CD4-positive, alpha-beta T cell (primary cell): ENCODE measurements at regions not wholly inside any gene's neighbourhood (a gene's known extent, or its start where the extent isn't known, plus 50 kb on each side); places are given as distances from the start of the nearest gene placed in this dataset.
"Not testable (repeated sequence)": the region's sequence is repeated elsewhere in the genome, so short reads cannot be mapped to it uniquely, and the experiment has no call there.

Source experiments
- ATAC-seq: fragments of 200-7000 bp; cut with Tn5 transposase; one replicate; pipeline ENCODE4 v1.10.0; 2022; ENCODE audit warnings: mild to moderate bottlenecking; ENCODE audit not compliant: poor library complexity
- CTCF ChIA-PET: fragments of 350-600 bp; sonication (Branson Sonifier 250); formaldehyde crosslinking; loops from one replicate; lab custom pipeline; 2021; ENCODE audit warnings: antibody characterized with exemption, inconsistent platforms; lab: Charles Lee
- POLR2A ChIA-PET: fragments of 350-600 bp; sonication (Branson Sonifier 250); formaldehyde crosslinking; loops from one replicate; lab custom pipeline; 2021; ENCODE audit warnings: antibody characterized with exemption, inconsistent platforms; lab: Charles Lee
- DNase-seq, 14 experiments: peaks; one replicate each; pipeline ENCODE4 v3.0.0-alpha.2; 2013 to 2020; ENCODE audit warnings: mixed read lengths in 2 of 14
- H3K27ac ChIP-seq, 2 donors: one replicate each; pipeline versions ENCODE4 v1.5.1 to v1.7.0; 2013; ENCODE audit warnings: low read length in 2 of 2, low read depth in 1 of 2, mild to moderate bottlenecking in 1 of 2
- H3K27me3 ChIP-seq, 2 experiments: 1 replicate in 1 of 2; 2 replicates in 1 of 2; pipeline versions ENCODE4 v1.6.1 to v1.7.0; 2013; ENCODE audit warnings: low read length in 2 of 2, control low read depth in 1 of 2, mild to moderate bottlenecking in 1 of 2, moderate library complexity in 1 of 2; ENCODE audit not compliant: insufficient read depth in 2 of 2, control insufficient read depth in 1 of 2
- H3K36me3 ChIP-seq: one replicate; pipeline ENCODE4 v1.6.1; 2013; ENCODE audit warnings: low read length, control low read depth; ENCODE audit not compliant: insufficient read depth
- H3K4me1 ChIP-seq: one replicate; pipeline ENCODE4 v1.6.1; 2013; ENCODE audit warnings: low read length, control low read depth; ENCODE audit not compliant: insufficient read depth
- H3K4me3 ChIP-seq: one replicate; pipeline ENCODE4 v1.5.1; 2013; ENCODE audit warnings: mild to moderate bottlenecking, low read length, moderate library complexity
- H3K9me3 ChIP-seq, 2 experiments: 1 replicate in 1 of 2; 2 replicates in 1 of 2; pipeline versions ENCODE4 v1.6.1 to v1.7.0; 2013; ENCODE audit warnings: low read length in 2 of 2, mild to moderate bottlenecking in 2 of 2, control low read depth in 1 of 2, moderate library complexity in 1 of 2; ENCODE audit not compliant: control insufficient read depth in 1 of 2, insufficient read depth in 1 of 2
- H3K27ac Mint-ChIP-seq: one replicate; pipeline ENCODE4 v1.8.0; 2020; ENCODE audit warnings: mixed read lengths
- H3K27me3 Mint-ChIP-seq: one replicate; pipeline ENCODE4 v1.8.0; 2021; ENCODE audit warnings: mixed read lengths
- H3K36me3 Mint-ChIP-seq: one replicate; pipeline ENCODE4 v1.8.0; 2021; ENCODE audit warnings: low read depth, mixed read lengths
- H3K4me1 Mint-ChIP-seq: one replicate; pipeline ENCODE4 v1.8.0; 2021; ENCODE audit warnings: low read depth, mixed read lengths
- H3K4me3 Mint-ChIP-seq: one replicate; pipeline ENCODE4 v1.8.0; 2020; ENCODE audit warnings: mild to moderate bottlenecking, mixed read lengths
- H3K9me3 Mint-ChIP-seq: one replicate; pipeline ENCODE4 v1.8.0; 2020; ENCODE audit warnings: mixed read lengths
- intact Hi-C, 2 experiments: fragments of 100-400 bp; cut with DNase I in 1 of 2; cut with micrococcal nuclease in 1 of 2; formaldehyde crosslinking; loops; one replicate each; pipeline versions ENCODE4 v1.15.1 to v1.9.0; 2023 to 2025; cut with DNase I, micrococcal nuclease
- TF ChIP-seq, protein P1 (sequence below): fragments of 200-600 bp; IDR thresholded peaks from one replicate; pipeline ENCODE4 v1.8.0; 2022; ENCODE audit warnings: antibody characterized with exemption, mild to moderate bottlenecking

DNA sequence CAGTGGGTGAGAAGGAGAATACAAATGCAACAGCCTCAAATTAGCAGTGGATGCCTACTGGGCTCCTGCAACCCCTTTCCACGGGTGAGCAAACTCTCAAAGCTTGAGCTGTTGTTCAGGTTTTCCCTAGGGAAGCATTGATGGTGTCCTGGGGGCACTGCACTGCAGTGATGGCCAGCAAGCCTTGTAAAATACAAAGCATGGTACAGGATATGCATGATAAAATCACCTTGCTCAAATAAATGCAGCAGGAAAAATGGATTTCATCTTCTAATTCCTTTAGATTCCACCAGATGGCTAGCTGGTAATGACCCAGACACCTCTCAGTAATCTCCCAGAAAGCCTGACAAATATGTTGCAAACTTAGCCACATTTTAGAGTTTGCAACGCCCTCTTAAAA is 698.2 kb downstream of the TRIB2 start:
- Mint-ChIP-seq H3K9me3 (peaks cover 4% of the 10 kb centered on the region), H3K4me3 (no peak overlapping the region), H3K36me3 (no peaks in the 10 kb centered on the region), H3K27me3 (no peaks in the 10 kb centered on the region), H3K4me1 (no peaks in the 10 kb centered on the region), H3K27ac (no peak overlapping the region)
- Histone ChIP-seq H3K27ac (no peak overlapping the region), H3K27me3 (no peaks in the 10 kb centered on the region), H3K4me3 (no peak overlapping the region), H3K9me3 (peaks cover 0 to 4% of the 10 kb centered on the region in 2 experiments), H3K36me3 (no peaks in the 10 kb centered on the region), H3K4me1 (no peaks in the 10 kb centered on the region)
- intact Hi-C loops = no loop called here
- ChIA-PET POLR2A (no interaction called here), CTCF (no interaction called here)
- no peak for DNase-seq
- TF ChIP-seq, protein P1, sequence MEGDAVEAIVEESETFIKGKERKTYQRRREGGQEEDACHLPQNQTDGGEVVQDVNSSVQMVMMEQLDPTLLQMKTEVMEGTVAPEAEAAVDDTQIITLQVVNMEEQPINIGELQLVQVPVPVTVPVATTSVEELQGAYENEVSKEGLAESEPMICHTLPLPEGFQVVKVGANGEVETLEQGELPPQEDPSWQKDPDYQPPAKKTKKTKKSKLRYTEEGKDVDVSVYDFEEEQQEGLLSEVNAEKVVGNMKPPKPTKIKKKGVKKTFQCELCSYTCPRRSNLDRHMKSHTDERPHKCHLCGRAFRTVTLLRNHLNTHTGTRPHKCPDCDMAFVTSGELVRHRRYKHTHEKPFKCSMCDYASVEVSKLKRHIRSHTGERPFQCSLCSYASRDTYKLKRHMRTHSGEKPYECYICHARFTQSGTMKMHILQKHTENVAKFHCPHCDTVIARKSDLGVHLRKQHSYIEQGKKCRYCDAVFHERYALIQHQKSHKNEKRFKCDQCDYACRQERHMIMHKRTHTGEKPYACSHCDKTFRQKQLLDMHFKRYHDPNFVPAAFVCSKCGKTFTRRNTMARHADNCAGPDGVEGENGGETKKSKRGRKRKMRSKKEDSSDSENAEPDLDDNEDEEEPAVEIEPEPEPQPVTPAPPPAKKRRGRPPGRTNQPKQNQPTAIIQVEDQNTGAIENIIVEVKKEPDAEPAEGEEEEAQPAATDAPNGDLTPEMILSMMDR = no peak
- no peak for ATAC-seq

DNA sequence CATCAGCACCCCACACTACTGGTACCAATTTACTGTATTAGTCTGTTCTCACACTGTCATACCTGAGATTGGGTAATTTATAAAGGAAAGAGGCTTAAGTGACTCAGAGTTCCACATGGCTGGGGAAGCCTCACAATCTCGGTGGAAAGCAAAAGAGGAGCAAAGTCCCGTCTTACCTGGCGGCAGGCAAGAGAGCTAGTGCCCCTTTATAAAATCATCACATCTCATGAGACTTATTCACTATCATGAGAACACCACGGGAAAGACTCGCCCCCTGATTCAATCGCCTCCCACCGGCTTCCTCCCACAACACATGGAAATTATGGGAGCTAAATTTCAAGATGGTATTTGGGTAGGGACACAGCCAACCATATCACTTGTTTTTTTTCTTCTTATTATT is 717.2 kb downstream of the TRIB2 start:
- TF ChIP-seq, protein P1 = no peak

DNA sequence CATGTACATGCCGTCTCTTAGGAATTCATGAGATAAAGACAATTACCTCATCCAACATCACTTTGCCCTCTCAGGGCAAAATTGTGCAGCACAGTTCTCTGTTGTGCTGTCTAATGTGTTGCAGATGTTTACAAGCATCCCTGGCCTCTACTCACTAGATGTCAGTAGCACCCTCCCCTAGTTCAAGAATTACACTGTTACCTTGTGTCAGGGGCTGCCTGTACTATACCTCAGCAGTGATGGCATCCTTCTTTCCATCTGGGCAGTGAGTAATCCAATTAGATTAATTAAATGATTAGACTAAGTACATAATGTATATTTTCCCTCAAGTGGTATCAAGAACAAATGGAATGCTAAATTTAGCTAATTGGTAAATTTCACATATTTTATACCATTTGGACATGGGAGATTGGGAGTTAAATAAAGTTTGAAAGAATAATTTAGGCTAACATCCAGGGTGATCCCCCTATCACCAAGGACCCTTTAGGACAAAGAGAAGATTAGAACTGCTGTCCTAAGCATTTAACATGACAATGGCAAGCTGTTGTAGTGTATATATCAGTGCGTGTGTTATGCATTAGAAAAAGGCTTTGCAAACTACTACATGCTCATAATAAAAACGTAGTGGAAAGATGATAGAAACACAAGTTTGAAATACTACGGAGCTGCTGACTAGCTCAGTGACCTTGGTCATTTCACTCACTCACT is 727.0 kb downstream of the TRIB2 start:
- H3K4me3 Mint-ChIP-seq, H3K4me1 ChIP-seq, ATAC-seq, H3K4me1 Mint-ChIP-seq, H3K27ac Mint-ChIP-seq, DNase-seq, H3K36me3 ChIP-seq, H3K27ac ChIP-seq, POLR2A ChIA-PET, intact Hi-C loops, H3K27me3 ChIP-seq, H3K9me3 Mint-ChIP-seq, H3K36me3 Mint-ChIP-seq, H3K9me3 ChIP-seq, H3K4me3 ChIP-seq, CTCF ChIA-PET, H3K27me3 Mint-ChIP-seq: not testable (repeated sequence)

More for the DNA sequence above, 717.2 kb downstream of the TRIB2 start:
- no peaks in the 10 kb centered on the region for H3K4me1 ChIP-seq
- no peaks in the 10 kb centered on the region for H3K27me3 Mint-ChIP-seq
- CTCF ChIA-PET = no interaction called here
- H3K4me3 ChIP-seq = no peak overlapping the region
- H3K4me1 Mint-ChIP-seq = no peaks in the 10 kb centered on the region
- H3K9me3 ChIP-seq = no peaks in the 10 kb centered on the region
- no peaks in the 10 kb centered on the region for H3K36me3 ChIP-seq
- no peak overlapping the region for H3K4me3 Mint-ChIP-seq
- no peaks in the 10 kb centered on the region for H3K36me3 Mint-ChIP-seq
- no peaks in the 10 kb centered on the region for H3K27me3 ChIP-seq
- H3K27ac Mint-ChIP-seq = no peak overlapping the region
- intact Hi-C loops = no loop called here
- POLR2A ChIA-PET = no interaction called here
- ATAC-seq = no peak
- H3K9me3 Mint-ChIP-seq = peaks cover 10% of the 10 kb centered on the region
- no peak for DNase-seq
- H3K27ac ChIP-seq = no peak overlapping the region

DNA sequence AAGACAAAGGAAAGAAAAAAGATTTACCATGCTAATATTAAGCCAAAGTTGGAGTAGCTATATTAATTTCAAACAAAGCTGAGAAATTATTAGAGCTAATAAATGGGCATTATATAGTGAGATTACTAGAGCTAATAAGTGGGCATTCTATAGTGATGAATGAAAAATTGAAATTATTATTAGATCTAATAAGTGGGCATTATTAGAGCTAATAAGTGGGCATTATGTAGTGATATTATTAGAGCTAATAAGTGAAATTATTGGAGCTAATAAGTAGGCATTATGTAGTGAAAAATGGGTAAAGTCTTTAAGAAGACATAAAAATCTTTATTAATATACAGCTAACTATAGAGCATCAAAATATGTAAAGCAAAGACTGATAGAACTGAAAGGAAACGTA is 745.7 kb downstream of the TRIB2 start:
- intact Hi-C loops = no loop called here
- POLR2A ChIA-PET = no interaction called here
- Histone ChIP-seq H3K27ac (no peak overlapping the region), H3K4me1 (no peaks in the 10 kb centered on the region), H3K27me3 (no peaks in the 10 kb centered on the region), H3K4me3 (no peak overlapping the region), H3K36me3 (no peaks in the 10 kb centered on the region), H3K9me3 (peaks cover 0 to 5% of the 10 kb centered on the region in 2 experiments)
- Mint-ChIP-seq H3K27me3 (no peaks in the 10 kb centered on the region), H3K4me1 (no peaks in the 10 kb centered on the region), H3K36me3 (no peaks in the 10 kb centered on the region), H3K27ac (no peak overlapping the region), H3K4me3 (no peak overlapping the region), H3K9me3 (peaks cover 3% of the 10 kb centered on the region)
- no peak for ATAC-seq
- CTCF ChIA-PET = no interaction called here
- TF ChIP-seq, protein P1 = no peak
- DNase-seq = no peak
